Activated CD4-positive, alpha-beta T cell treated with anti-CD3 and anti-CD28 coated beads for 36 hours (primary cell): ENCODE measurements at regions not wholly inside any gene's neighbourhood (a gene's known extent, or its start where the extent isn't known, plus 50 kb on each side); places are given as distances from the start of the nearest gene placed in this dataset.

Experiments used
- ATAC-seq: fragments of 200-7000 bp; cut with Tn5 transposase; one replicate; pipeline ENCODE4 v1.10.0; 2021; ENCODE audit warnings: mild to moderate bottlenecking, moderate library complexity
- CTCF ChIA-PET: fragments of 350-600 bp; sonication (Branson Sonifier 250); formaldehyde crosslinking; loops from one replicate; lab custom pipeline; 2021; ENCODE audit warnings: antibody characterized with exemption; lab: Charles Lee
- POLR2A ChIA-PET: fragments of 350-600 bp; sonication (Branson Sonifier 250); formaldehyde crosslinking; loops from one replicate; lab custom pipeline; 2021; ENCODE audit warnings: antibody characterized with exemption, inconsistent platforms; lab: Charles Lee
- DNase-seq: peaks from one replicate; pipeline ENCODE4 v3.0.0-alpha.2; 2020
- H3K27ac Mint-ChIP-seq: one replicate; pipeline ENCODE4 v1.8.0; 2021; ENCODE audit warnings: mixed read lengths
- H3K27me3 Mint-ChIP-seq: one replicate; pipeline ENCODE4 v1.8.0; 2021; ENCODE audit warnings: mixed read lengths
- H3K36me3 Mint-ChIP-seq: one replicate; pipeline ENCODE4 v1.8.0; 2021; ENCODE audit warnings: low read depth, mixed read lengths
- H3K4me1 Mint-ChIP-seq: one replicate; pipeline ENCODE4 v1.8.0; 2021; ENCODE audit warnings: mixed read lengths
- H3K4me3 Mint-ChIP-seq: one replicate; pipeline ENCODE4 v1.8.0; 2021; ENCODE audit warnings: mild to moderate bottlenecking, moderate library complexity, mixed read lengths
- H3K9me3 Mint-ChIP-seq: one replicate; pipeline ENCODE4 v1.8.0; 2021; ENCODE audit warnings: low read depth, mixed read lengths
- intact Hi-C, 2 experiments: fragments of 100-400 bp; cut with DNase I in 1 of 2; cut with micrococcal nuclease in 1 of 2; formaldehyde crosslinking; loops; one replicate each; pipeline versions ENCODE4 v1.14.2 to v1.15.1; 2022 to 2024; cut with DNase I, micrococcal nuclease

- Mint-ChIP-seq H3K4me3 (no peak overlapping the region), H3K36me3 (no peaks in the 10 kb centered on the region), H3K27ac (no peak overlapping the region), H3K4me1 (peaks cover 10% of the 10 kb centered on the region), H3K27me3 (peaks cover 20% of the 10 kb centered on the region), H3K9me3 (peaks cover 5% of the 10 kb centered on the region)
- intact Hi-C loops: no loop called here
- ChIA-PET CTCF (no interaction called here), POLR2A (no interaction called here)
- DNase-seq (no peak), ATAC-seq (no peak)
These were observed 58.4 kb upstream of the FAM216B start for GRCh38 chr13:42722883-42723539.

DNA sequence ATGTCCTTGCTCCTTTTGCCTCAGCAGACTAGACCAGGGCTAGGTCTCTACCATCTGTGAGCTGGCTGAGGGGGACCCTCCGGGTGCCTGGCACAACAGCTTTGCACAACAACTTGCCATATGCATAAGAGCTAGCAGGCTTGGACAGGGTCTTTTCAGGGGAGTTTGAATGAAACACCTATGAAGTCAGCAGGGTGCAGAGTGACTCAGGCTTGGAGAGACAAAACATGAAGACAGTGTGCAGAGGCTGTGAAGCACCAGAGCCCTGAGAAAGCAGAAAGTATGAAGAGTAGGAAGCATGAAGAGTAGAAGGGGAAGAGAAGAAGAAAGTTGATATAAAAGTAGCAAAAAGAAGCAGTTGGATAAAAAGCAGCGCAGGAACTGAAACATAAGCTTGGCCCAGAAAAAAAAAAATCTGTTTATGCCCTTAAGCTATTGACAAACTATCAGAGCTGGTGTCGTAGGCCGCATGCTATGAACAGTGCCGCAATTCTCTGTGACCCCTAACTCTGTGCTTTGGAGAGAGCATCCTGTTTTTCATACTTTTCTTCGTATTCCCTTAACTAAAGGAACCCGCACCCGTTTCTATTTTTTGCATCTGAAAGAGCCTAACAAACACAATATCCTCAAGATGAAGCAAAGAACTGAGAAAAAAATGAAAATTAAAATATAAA lies 52.7 kb upstream of the FAM216B start:
- POLR2A ChIA-PET: no interaction called here
- H3K27me3 Mint-ChIP-seq: peaks cover 4% of the 10 kb centered on the region
- CTCF ChIA-PET: no interaction called here
- intact Hi-C loops: no loop called here
- ATAC-seq (no peak), DNase-seq (no peak)
- H3K27ac Mint-ChIP-seq: no peak overlapping the region
- no peaks in the 10 kb centered on the region for H3K36me3 Mint-ChIP-seq
- peaks cover 5% of the 10 kb centered on the region for H3K9me3 Mint-ChIP-seq
- no peaks in the 10 kb centered on the region for H3K4me1 Mint-ChIP-seq
- H3K4me3 Mint-ChIP-seq: no peak overlapping the region

DNA sequence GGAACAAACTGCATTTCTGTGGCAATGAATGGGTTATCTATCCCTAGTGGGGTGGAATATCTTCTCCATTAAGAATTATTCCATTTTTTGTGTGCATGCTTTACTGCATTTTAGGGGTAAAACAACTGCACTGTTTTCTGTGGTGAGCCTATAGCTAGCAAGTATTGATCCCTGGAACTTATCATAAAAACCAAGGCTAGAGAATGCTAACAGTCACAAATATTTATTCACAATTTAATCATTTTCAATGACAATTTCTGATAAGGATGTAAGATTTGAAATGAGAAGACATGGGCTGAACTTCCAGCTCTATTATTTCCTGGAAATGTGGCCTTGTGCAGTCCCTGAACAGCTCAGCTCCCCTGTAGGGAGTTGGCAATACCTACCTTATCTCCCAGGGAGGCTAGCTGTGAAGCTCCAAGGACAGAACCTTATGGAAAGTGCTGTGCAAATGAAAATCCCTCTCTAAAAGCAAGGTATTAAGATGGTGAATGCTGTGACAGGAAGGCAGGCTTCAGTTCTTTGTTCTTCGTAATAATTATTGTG lies 51.5 kb upstream of the FAM216B start:
- Mint-ChIP-seq H3K27me3 (peaks cover 4% of the 10 kb centered on the region), H3K36me3 (no peaks in the 10 kb centered on the region), H3K4me3 (no peak overlapping the region), H3K27ac (no peak overlapping the region), H3K9me3 (peaks cover 5% of the 10 kb centered on the region), H3K4me1 (no peaks in the 10 kb centered on the region)
- ChIA-PET CTCF (interaction anchor here (0.9 kb wide), 1 partner anchor 9 kb away, joined by 5 read pairs; no protein-coding TSS in a partner anchor), POLR2A (no interaction called here)
- DNase-seq (no peak), ATAC-seq (no peak)
- intact Hi-C loops: no loop called here
